ENCODE measurements at regions not wholly inside any gene's neighbourhood (a gene's known extent, or its start where the extent isn't known, plus 50 kb on each side); places are given as distances from the start of the nearest gene placed in this dataset.

- no peaks in the 10 kb centered on the region for H3K36me3 ChIP-seq (ENCODE audit: control insufficient read depth, insufficient read depth, low read length, severe bottlenecking)
- no peaks in the 10 kb centered on the region for H3K27me3 ChIP-seq (replicated peaks; ENCODE audit: control insufficient read depth, insufficient read depth, low read length)
- peaks cover 19% of the 10 kb centered on the region for H3K4me1 ChIP-seq (ENCODE audit: control insufficient read depth, insufficient read depth, low read length)
- no peak overlapping the region for H3K9ac ChIP-seq (ENCODE audit: low read length)
- no peaks in the 10 kb centered on the region for H3K9me3 ChIP-seq (ENCODE audit: control insufficient read depth, low read length)
- H3K4me3 ChIP-seq (ENCODE audit: low read length): no peak overlapping the region
- DNase-seq (ENCODE audit: low read depth): no peak
Observed at GRCh38 chr4:100083289-100083688, 107.0 kb downstream of the DDIT4L start.

DNA sequence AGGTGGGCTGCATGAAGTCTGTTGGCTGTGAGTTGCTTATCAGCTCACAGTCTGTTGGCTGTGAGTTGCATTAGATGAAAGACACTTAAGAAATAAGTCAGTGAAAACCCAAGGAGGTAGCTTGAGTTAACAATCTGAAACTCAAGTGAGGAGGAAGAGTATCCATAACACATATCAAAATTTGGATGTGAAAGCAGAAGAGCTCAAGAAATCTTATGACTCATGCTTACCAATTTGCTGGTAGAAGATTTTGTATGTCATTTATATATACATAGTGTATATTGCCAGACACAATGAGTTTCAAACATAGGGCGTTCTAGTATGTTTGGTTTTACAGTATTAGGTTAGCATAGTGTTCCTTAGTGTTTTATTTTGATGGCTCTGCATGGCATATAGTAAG, 107.4 kb downstream of the DDIT4L start:
- Histone ChIP-seq H3K9ac (ENCODE audit: low read length) (no peak overlapping the region), H3K27me3 (replicated peaks; ENCODE audit: control insufficient read depth, insufficient read depth, low read length) (no peaks in the 10 kb centered on the region), H3K4me1 (ENCODE audit: control insufficient read depth, insufficient read depth, low read length) (peaks cover 15% of the 10 kb centered on the region), H3K4me3 (ENCODE audit: low read length) (no peak overlapping the region), H3K36me3 (ENCODE audit: control insufficient read depth, insufficient read depth, low read length, severe bottlenecking) (no peaks in the 10 kb centered on the region), H3K9me3 (ENCODE audit: control insufficient read depth, low read length) (no peaks in the 10 kb centered on the region)
- DNase-seq (ENCODE audit: low read depth): no peak

DNA sequence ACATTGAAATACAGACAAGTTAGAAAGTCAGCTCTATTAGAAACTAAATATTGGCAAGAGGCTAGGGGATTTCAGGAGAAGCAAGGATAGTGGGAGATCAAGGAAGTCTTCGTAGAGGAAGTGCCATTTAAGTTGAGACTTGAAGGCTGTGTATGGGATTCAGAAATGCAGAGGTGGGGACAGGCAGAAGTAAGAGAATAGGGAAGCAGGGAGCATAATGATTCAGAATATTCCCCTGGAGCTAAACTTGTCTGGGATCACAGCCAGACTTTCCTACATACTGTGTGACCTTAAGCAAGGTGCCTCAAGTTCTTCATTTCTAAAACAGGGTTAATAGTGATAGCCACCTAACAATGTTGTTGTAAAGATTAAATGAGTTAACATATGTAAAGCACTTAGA, 108.8 kb downstream of the DDIT4L start:
- DNase-seq (ENCODE audit: low read depth): no peak
- Histone ChIP-seq H3K9ac (ENCODE audit: low read length) (no peak overlapping the region), H3K27me3 (replicated peaks; ENCODE audit: control insufficient read depth, insufficient read depth, low read length) (no peaks in the 10 kb centered on the region), H3K9me3 (ENCODE audit: control insufficient read depth, low read length) (no peaks in the 10 kb centered on the region), H3K36me3 (ENCODE audit: control insufficient read depth, insufficient read depth, low read length, severe bottlenecking) (no peaks in the 10 kb centered on the region), H3K4me3 (ENCODE audit: low read length) (no peak overlapping the region), H3K4me1 (ENCODE audit: control insufficient read depth, insufficient read depth, low read length) (peaks cover 2% of the 10 kb centered on the region)

DNA sequence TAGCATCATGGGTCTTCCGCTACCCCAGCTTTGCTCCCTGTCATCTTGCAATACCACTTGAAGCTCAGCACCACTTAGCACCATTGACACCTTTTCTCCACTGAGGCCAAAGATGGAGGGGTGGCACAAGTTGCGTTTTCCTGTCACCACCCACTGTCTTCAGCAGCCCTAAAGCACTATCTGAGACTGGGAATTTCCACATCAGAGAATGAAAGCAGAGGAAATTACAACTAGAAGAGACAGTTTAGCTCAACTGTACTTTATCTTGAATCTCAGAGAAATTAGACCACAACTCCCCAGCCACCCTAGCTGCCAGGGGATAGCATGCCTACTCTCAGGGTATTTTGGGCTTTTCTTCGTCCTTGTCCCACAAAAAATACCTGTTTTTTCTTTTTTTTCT, 111.0 kb downstream of the DDIT4L start:
- H3K27me3 ChIP-seq (replicated peaks; ENCODE audit: control insufficient read depth, insufficient read depth, low read length): no peaks in the 10 kb centered on the region
- DNase-seq (ENCODE audit: low read depth): no peak
- H3K4me1 ChIP-seq (ENCODE audit: control insufficient read depth, insufficient read depth, low read length): no peaks in the 10 kb centered on the region
- no peaks in the 10 kb centered on the region for H3K9me3 ChIP-seq (ENCODE audit: control insufficient read depth, low read length)
- H3K9ac ChIP-seq (ENCODE audit: low read length): no peak overlapping the region
- no peak overlapping the region for H3K4me3 ChIP-seq (ENCODE audit: low read length)
- no peaks in the 10 kb centered on the region for H3K36me3 ChIP-seq (ENCODE audit: control insufficient read depth, insufficient read depth, low read length, severe bottlenecking)

- H3K36me3 ChIP-seq (ENCODE audit: control insufficient read depth, insufficient read depth, low read length, severe bottlenecking): no peaks in the 10 kb centered on the region
- no peaks in the 10 kb centered on the region for H3K4me1 ChIP-seq (ENCODE audit: control insufficient read depth, insufficient read depth, low read length)
- H3K27me3 ChIP-seq (replicated peaks; ENCODE audit: control insufficient read depth, insufficient read depth, low read length): no peaks in the 10 kb centered on the region
- no peak overlapping the region for H3K9ac ChIP-seq (ENCODE audit: low read length)
- H3K9me3 ChIP-seq (ENCODE audit: control insufficient read depth, low read length): no peaks in the 10 kb centered on the region
- no peak for DNase-seq (ENCODE audit: low read depth)
- no peak overlapping the region for H3K4me3 ChIP-seq (ENCODE audit: low read length)
Observed at GRCh38 chr4:100076753-100077152, 113.5 kb downstream of the DDIT4L start.

- Histone ChIP-seq H3K27me3 (replicated peaks; ENCODE audit: control insufficient read depth, insufficient read depth, low read length) (no peaks in the 10 kb centered on the region), H3K9ac (ENCODE audit: low read length) (no peak overlapping the region), H3K36me3 (ENCODE audit: control insufficient read depth, insufficient read depth, low read length, severe bottlenecking) (no peaks in the 10 kb centered on the region), H3K9me3 (ENCODE audit: control insufficient read depth, low read length) (no peaks in the 10 kb centered on the region), H3K4me3 (ENCODE audit: low read length) (no peak overlapping the region), H3K4me1 (ENCODE audit: control insufficient read depth, insufficient read depth, low read length) (no peaks in the 10 kb centered on the region)
- DNase-seq (ENCODE audit: low read depth): peak; percentile 12
Observed at GRCh38 chr4:100075486-100076270, 114.6 kb downstream of the DDIT4L start.

GRCh38 chr4:100075056-100075455, 115.2 kb downstream of the DDIT4L start:
- Histone ChIP-seq H3K4me3 (ENCODE audit: low read length) (no peak overlapping the region), H3K9me3 (ENCODE audit: control insufficient read depth, low read length) (no peaks in the 10 kb centered on the region), H3K4me1 (ENCODE audit: control insufficient read depth, insufficient read depth, low read length) (no peaks in the 10 kb centered on the region), H3K27me3 (replicated peaks; ENCODE audit: control insufficient read depth, insufficient read depth, low read length) (no peaks in the 10 kb centered on the region), H3K36me3 (ENCODE audit: control insufficient read depth, insufficient read depth, low read length, severe bottlenecking) (no peaks in the 10 kb centered on the region), H3K9ac (ENCODE audit: low read length) (no peak overlapping the region)
- DNase-seq (ENCODE audit: low read depth): peak; percentile 14

DNA sequence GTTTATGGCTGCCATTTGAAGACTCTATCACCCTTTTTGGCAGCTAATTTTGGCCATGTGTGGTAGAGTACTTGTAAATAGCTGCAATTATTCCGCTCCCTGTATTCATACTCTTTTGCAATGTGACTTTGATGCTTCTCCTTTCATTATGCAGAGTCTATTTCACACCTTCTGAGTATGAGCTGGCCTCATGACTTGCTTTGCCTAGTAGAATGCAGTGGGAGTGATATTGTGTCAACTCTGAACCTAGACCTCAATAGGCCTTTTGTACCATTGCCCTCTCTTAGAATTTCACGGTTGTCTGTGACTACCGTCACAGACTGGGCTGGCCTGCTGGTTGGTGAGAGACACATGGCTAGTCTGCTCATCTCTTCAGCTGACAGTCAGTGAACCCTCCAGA, 118.8 kb downstream of the DDIT4L start:
- Histone ChIP-seq H3K9ac (ENCODE audit: low read length) (no peak overlapping the region), H3K4me1 (ENCODE audit: control insufficient read depth, insufficient read depth, low read length) (no peaks in the 10 kb centered on the region), H3K9me3 (ENCODE audit: control insufficient read depth, low read length) (no peaks in the 10 kb centered on the region), H3K4me3 (ENCODE audit: low read length) (no peak overlapping the region), H3K36me3 (ENCODE audit: control insufficient read depth, insufficient read depth, low read length, severe bottlenecking) (no peaks in the 10 kb centered on the region), H3K27me3 (replicated peaks; ENCODE audit: control insufficient read depth, insufficient read depth, low read length) (no peaks in the 10 kb centered on the region)
- DNase-seq (ENCODE audit: low read depth): no peak

GRCh38 chr4:100070868-100071267, 119.4 kb downstream of the DDIT4L start:
- H3K36me3 ChIP-seq (ENCODE audit: control insufficient read depth, insufficient read depth, low read length, severe bottlenecking): no peaks in the 10 kb centered on the region
- H3K4me1 ChIP-seq (ENCODE audit: control insufficient read depth, insufficient read depth, low read length): no peaks in the 10 kb centered on the region
- no peak overlapping the region for H3K9ac ChIP-seq (ENCODE audit: low read length)

GRCh38 chr4:100069207-100069606, 119.1 kb upstream of the H2AZ1 start:
- Histone ChIP-seq H3K36me3 (ENCODE audit: control insufficient read depth, insufficient read depth, low read length, severe bottlenecking) (no peaks in the 10 kb centered on the region), H3K9me3 (ENCODE audit: control insufficient read depth, low read length) (no peaks in the 10 kb centered on the region), H3K27me3 (replicated peaks; ENCODE audit: control insufficient read depth, insufficient read depth, low read length) (no peaks in the 10 kb centered on the region), H3K9ac (ENCODE audit: low read length) (no peak overlapping the region), H3K4me3 (ENCODE audit: low read length) (no peak overlapping the region), H3K4me1 (ENCODE audit: control insufficient read depth, insufficient read depth, low read length) (peaks cover 13% of the 10 kb centered on the region)
- no peak for DNase-seq (ENCODE audit: low read depth)

More at GRCh38 chr4:100070868-100071267, 119.4 kb downstream of the DDIT4L start:
- Histone ChIP-seq H3K9me3 (ENCODE audit: control insufficient read depth, low read length) (no peaks in the 10 kb centered on the region), H3K4me3 (ENCODE audit: low read length) (no peak overlapping the region), H3K27me3 (replicated peaks; ENCODE audit: control insufficient read depth, insufficient read depth, low read length) (no peaks in the 10 kb centered on the region)
- no peak for DNase-seq (ENCODE audit: low read depth)

- Histone ChIP-seq H3K27me3 (replicated peaks; ENCODE audit: control insufficient read depth, insufficient read depth, low read length) (no peaks in the 10 kb centered on the region), H3K4me1 (ENCODE audit: control insufficient read depth, insufficient read depth, low read length) (peaks cover 13% of the 10 kb centered on the region), H3K9me3 (ENCODE audit: control insufficient read depth, low read length) (no peaks in the 10 kb centered on the region), H3K4me3 (ENCODE audit: low read length) (no peak overlapping the region), H3K36me3 (ENCODE audit: control insufficient read depth, insufficient read depth, low read length, severe bottlenecking) (no peaks in the 10 kb centered on the region), H3K9ac (ENCODE audit: low read length) (no peak overlapping the region)
- no peak for DNase-seq (ENCODE audit: low read depth)
Observed at GRCh38 chr4:100067255-100067654, 117.2 kb upstream of the H2AZ1 start.

DNA sequence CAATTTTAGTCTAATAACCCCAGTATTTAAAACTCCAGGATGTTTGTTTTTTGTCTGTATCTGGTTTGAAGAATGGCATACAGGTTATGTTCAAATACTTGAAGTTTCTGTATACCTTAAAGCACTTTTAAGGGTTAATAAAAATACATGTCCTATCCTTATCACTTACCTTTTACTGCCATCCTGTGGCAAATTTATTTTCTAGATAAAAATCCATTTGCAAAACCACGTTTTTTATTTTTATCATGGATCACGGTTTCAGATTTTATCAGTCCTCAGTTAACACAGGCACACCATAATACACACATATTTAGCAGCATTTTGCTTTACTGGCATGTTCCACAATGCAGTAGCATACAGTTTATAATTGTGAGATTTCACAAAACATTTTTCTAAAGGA, 113.3 kb upstream of the H2AZ1 start:
- DNase-seq (ENCODE audit: low read depth): no peak
- peaks cover 13% of the 10 kb centered on the region for H3K4me1 ChIP-seq (ENCODE audit: control insufficient read depth, insufficient read depth, low read length)
- no peaks in the 10 kb centered on the region for H3K27me3 ChIP-seq (replicated peaks; ENCODE audit: control insufficient read depth, insufficient read depth, low read length)
- no peaks in the 10 kb centered on the region for H3K9me3 ChIP-seq (ENCODE audit: control insufficient read depth, low read length)
- no peak overlapping the region for H3K4me3 ChIP-seq (ENCODE audit: low read length)
- H3K9ac ChIP-seq (ENCODE audit: low read length): no peak overlapping the region
- no peaks in the 10 kb centered on the region for H3K36me3 ChIP-seq (ENCODE audit: control insufficient read depth, insufficient read depth, low read length, severe bottlenecking)

Data from adipocyte (in vitro differentiated cells).